ENCODE measurements at regions not wholly inside any gene's neighbourhood (a gene's known extent, or its start where the extent isn't known, plus 50 kb on each side); places are given as distances from the start of the nearest gene placed in this dataset.

- DNase-seq (ENCODE audit: low spot score) = no peak
Measured at GRCh38 chr13:76750126-76750525, 136.1 kb downstream of the KCTD12 start.

- peak; percentile 35 for DNase-seq (ENCODE audit: low spot score)
Measured at GRCh38 chr13:76745261-76746200, 140.7 kb downstream of the KCTD12 start.

DNA sequence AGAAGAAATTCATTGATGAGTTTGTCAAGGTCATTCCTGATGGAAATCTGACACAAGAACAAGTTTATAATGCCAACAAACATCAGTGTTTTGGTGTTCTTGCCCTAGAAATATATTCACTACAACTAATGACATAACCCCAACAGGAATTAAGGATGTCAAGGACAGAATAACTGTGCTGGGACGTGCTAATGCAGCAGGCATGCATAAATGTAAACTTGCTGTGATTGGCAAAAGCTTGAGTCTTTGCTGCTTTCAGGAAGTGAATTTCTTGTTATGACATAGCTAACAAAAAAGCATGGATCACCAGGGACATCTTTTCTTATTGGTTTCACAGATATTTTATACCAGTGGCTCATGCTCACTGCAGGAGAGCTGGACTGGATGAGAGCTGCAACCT, 144.6 kb downstream of the KCTD12 start:
- DNase-seq (ENCODE audit: low spot score) = no peak

DNA sequence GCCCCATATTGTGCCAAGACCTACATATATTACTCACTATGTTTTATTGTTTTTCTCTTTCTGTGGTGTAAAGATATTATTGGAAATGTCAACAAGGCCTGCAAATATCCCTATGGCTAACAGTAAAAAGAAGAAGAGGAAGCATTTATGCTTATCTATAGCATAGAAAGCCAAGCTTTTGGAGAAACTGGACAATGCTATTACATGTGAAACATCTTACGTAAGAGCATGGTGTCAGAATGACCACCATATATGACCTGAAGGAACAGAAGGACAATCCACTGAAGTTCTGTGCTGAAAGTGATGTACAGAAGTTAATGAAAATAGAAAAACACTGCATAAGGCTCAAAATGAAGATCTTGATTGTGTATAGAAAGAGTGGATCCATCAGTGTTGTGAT, 145.2 kb downstream of the KCTD12 start:
- no peak for DNase-seq (ENCODE audit: low spot score)

DNA sequence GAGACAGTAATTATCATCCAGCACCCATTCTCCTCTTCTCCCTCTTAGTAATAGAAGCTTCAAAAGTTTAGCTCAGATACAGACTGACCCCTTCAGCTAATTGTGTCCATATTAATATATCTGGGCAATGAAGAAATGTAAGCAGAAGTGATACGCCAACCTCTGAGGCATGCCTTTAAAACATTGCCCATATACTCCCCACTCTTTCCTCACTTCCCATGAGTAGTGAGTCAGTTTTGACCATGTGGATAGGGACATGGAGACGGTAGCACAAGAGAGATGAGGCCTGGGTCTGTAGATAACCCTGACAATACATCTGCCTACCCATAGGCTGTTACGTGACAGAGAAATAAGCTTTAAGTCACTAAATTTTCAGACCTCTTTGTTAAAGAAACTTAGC, 147.6 kb downstream of the KCTD12 start:
- no peak for DNase-seq (ENCODE audit: low spot score)

- DNase-seq (ENCODE audit: low spot score) = no peak
Measured at GRCh38 chr13:76737526-76737925, 148.7 kb downstream of the KCTD12 start.

- DNase-seq (ENCODE audit: low spot score) = no peak
Measured at GRCh38 chr13:76735641-76736040, 150.6 kb downstream of the KCTD12 start.

DNA sequence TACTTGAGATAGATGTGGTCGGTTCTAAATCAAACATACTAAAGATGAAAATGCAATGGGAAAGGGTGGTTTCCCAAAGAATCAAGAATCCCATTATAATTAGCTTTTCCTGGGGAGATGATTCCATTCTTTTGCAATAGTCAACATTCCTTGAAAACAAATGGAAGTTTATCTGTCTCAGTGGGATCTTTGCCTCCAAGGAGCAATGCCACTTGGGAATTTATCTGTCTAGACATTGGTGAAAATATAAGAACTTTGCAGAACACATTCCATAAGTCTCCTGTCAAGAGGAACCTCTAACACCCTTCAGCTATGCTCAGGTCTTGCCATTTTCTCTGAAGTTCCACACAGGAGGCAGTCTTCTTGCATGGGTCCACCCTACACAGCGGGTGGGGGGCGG, 152.5 kb downstream of the KCTD12 start:
- no peak for DNase-seq (ENCODE audit: low spot score)

- DNase-seq (ENCODE audit: low spot score) = no peak
Measured at GRCh38 chr13:76732367-76732766, 153.8 kb downstream of the KCTD12 start.

DNA sequence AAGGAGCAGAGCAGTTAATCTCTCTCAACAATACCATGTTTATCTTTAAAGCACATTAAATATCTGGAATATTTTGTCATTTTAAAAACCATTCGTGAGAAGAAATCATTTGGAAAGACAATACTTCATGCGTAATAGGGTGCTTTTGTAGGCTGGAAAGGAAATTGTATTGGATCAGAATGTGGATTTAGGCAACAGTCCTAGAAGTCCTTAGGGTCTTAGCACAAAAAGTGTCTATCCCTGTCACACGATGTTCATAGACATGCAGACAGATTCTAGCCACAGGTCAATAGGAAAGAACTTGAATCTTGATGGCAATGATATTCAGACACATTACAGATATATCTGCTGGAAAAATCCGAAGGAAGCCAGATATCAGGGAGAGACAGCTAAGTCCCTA, 156.0 kb downstream of the KCTD12 start:
- DNase-seq (ENCODE audit: low spot score) = no peak

- no peak for DNase-seq (ENCODE audit: low spot score)
Measured at GRCh38 chr13:76729691-76730090, 156.5 kb downstream of the KCTD12 start.

DNA sequence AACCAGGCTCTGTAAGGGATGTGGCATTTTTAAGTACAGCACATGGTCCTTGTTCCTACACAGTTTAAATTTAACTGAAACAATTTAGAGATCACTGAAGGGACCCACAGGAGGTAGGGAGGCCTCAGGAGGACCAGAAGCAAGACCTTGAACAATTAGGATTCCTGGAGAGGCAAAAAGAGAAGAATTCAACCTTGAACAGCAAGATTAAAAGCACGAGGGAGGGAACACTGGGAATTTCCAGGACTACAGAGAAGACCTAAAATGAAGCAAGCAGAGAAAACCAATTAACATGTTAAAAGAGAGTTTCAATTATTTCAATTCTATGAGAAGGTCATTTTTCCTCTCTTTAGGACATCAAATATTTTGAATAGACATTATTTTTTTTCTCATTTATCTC, 160.3 kb downstream of the KCTD12 start:
- no peak for DNase-seq (ENCODE audit: low spot score)

GRCh38 chr13:76725211-76725610, 161.0 kb downstream of the KCTD12 start:
- DNase-seq (ENCODE audit: low spot score) = no peak

GRCh38 chr13:76724421-76724820, 161.8 kb downstream of the KCTD12 start:
- DNase-seq (ENCODE audit: low spot score) = no peak

DNA sequence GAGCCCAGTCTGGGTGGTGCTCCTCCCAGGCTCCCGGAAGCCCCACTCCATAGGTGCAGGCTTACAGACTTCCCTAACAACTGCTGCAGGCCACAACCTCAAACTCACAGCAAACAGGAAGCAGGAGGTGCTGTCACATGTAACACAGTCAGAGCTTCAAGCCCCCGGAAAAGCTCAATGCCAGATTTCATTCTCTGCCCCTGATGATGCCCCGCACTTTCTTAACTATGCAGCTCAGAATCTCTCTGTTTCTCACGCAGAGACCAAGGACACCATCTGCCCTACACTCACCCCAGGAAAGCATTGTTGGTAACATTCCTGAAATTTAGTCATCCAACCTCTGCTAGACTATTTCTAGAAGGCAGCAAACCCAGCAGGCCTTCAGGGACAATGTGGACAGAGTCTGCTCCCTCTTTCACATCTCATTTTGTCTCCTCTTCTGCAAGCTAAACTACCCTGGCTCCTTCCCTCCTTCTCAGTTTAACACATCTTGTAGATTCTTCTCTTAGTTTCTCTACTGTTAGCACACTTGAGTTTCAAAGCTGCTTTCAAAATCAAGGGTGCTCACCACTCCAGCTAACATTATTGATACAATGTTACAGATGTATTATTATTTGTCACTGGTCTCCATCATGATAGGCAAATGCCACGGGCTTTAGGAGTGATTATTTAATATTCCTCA, 162.5 kb downstream of the KCTD12 start:
- DNase-seq (ENCODE audit: low spot score) = no peak

DNA sequence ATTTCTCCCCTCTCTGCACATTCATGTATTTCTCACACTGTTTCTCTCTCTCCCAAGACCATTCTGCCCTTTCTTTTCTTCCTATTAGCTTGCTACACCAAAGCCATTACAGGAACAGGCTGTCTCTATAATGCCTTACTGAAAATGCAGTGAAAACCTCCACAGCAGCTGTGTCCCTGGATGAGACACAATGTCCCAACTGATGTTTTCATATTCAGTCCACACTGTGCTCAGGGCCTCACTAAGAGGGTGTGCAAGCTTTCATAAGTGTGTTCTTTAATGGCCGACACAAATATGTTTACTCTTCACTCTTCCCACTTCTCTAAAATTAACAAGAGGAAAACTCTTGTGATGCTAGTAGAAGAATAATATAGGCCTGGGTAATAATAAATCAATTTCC, 163.4 kb downstream of the KCTD12 start:
- no peak for DNase-seq (ENCODE audit: low spot score)

- no peak for DNase-seq (ENCODE audit: low spot score)
Measured at GRCh38 chr13:76720821-76721220, 165.4 kb downstream of the KCTD12 start.

GRCh38 chr13:76720416-76720815, 165.8 kb downstream of the KCTD12 start:
- DNase-seq (ENCODE audit: low spot score) = no peak

GRCh38 chr13:76719955-76720354, 166.2 kb downstream of the KCTD12 start:
- no peak for DNase-seq (ENCODE audit: low spot score)

DNA sequence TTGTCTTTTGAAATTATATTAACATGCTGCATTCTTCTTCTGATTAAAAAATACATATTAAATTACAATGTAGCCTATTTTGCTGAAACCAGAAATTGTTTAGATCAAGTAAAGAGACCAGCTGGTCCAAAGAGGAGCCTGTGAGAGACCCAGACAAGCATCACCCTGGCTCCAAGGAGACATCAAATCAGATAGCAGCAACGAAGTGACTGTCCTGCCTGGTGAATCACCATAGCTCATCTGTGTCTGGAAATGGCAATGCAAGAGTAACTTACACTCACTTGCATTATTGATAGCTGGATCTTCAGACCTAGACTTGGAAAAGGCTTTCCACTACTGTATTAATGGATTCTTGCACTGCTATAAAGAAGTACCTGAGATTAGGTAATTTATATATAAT, 169.1 kb downstream of the KCTD12 start:
- no peak for DNase-seq (ENCODE audit: low spot score)

DNA sequence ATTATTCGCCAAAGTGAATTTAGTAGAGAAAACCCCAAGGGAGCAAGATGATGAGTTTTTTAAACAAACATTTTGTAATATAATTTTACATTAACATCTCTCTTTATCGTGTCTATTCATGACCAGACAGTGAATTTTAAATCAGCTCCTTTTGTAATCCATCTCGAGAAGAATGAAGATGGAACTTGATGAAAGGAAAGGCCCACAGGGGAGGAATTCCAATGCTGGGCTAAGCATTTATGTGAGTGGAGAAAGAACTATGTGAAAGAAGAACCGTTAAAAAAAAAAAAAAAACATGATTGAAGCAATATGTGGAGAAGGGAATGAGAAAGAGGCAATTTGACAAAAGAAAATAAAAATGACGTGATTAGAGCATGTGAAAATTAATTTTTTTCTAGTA, 170.6 kb downstream of the KCTD12 start:
- DNase-seq (ENCODE audit: low spot score) = no peak

GRCh38 chr13:76715075-76715474, 171.1 kb downstream of the KCTD12 start:
- DNase-seq (ENCODE audit: low spot score) = no peak

DNA sequence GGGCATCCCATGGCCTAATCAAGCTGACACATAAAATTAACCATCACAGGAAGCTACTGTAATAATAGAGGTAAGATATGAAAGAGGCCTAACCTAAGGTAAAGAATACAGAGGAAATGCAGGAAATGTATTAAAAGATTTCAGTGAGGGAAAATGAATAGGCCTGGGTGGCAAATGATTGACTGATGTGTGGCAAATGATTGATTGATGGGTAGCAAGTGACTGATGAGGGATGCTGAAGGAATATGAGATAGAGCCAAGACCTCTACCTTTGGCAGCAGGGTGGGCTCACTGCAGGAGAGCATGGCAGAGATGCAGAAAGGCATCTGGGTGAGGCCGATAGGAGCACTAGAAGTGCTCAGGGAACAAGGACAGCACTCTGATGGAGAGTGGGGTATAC, 172.9 kb downstream of the KCTD12 start:
- no peak for DNase-seq (ENCODE audit: low spot score)

Data from NAMALWA (cell line).